ENCODE measurements at regions not wholly inside any gene's neighbourhood (a gene's known extent, or its start where the extent isn't known, plus 50 kb on each side); places are given as distances from the start of the nearest gene placed in this dataset.

GRCh38 chr7:33784000-33784399, 121.3 kb upstream of the BMPER start:
- Histone ChIP-seq H3K9me3 (ENCODE audit: control insufficient read depth, insufficient read depth, low read length) (no peaks in the 10 kb centered on the region), H3K27me3 (ENCODE audit: control insufficient read depth, insufficient read depth, low read length) (peaks cover 7% of the 10 kb centered on the region), H3K27ac (ENCODE audit: low read depth, low read length) (no peak overlapping the region), H3K4me3 (ENCODE audit: low read depth, low read length) (no peak overlapping the region)
- TF ChIP-seq CTCF (IDR thresholded peaks at IDR 0.05; ENCODE audit: low read depth, low read length), result no peak
- CTCF ChIA-PET, result no interaction called here
- POLR2A ChIA-PET, result no interaction called here
- DNase-seq (ENCODE audit: low read depth, low spot score), result no peak

GRCh38 chr7:33788531-33788930, 116.8 kb upstream of the BMPER start:
- Histone ChIP-seq H3K27me3 (ENCODE audit: control insufficient read depth, insufficient read depth, low read length) (peaks cover 5% of the 10 kb centered on the region), H3K27ac (ENCODE audit: low read depth, low read length) (no peak overlapping the region), H3K9me3 (ENCODE audit: control insufficient read depth, insufficient read depth, low read length) (no peaks in the 10 kb centered on the region), H3K4me3 (ENCODE audit: low read depth, low read length) (no peak overlapping the region)
- CTCF ChIA-PET, result no interaction called here
- DNase-seq (ENCODE audit: low read depth, low spot score), result no peak
- TF ChIP-seq CTCF (IDR thresholded peaks at IDR 0.05; ENCODE audit: low read depth, low read length), result no peak
- POLR2A ChIA-PET, result no interaction called here

- DNase-seq (ENCODE audit: low read depth, low spot score), result no peak
- POLR2A ChIA-PET, result no interaction called here
- CTCF ChIA-PET, result no interaction called here
- H3K4me3 ChIP-seq (ENCODE audit: low read depth, low read length), result no peak overlapping the region
- no peak overlapping the region for H3K27ac ChIP-seq (ENCODE audit: low read depth, low read length)
- H3K9me3 ChIP-seq (ENCODE audit: control insufficient read depth, insufficient read depth, low read length), result no peaks in the 10 kb centered on the region
- TF ChIP-seq CTCF (IDR thresholded peaks at IDR 0.05; ENCODE audit: low read depth, low read length), result no peak
- H3K27me3 ChIP-seq (ENCODE audit: control insufficient read depth, insufficient read depth, low read length), result peaks cover 5% of the 10 kb centered on the region
These were observed 115.3 kb upstream of the BMPER start for GRCh38 chr7:33789871-33790630.

- CTCF ChIA-PET, result no interaction called here
- no peak for TF ChIP-seq CTCF (IDR thresholded peaks at IDR 0.05; ENCODE audit: low read depth, low read length)
- peaks cover 5% of the 10 kb centered on the region for H3K27me3 ChIP-seq (ENCODE audit: control insufficient read depth, insufficient read depth, low read length)
- no peak overlapping the region for H3K4me3 ChIP-seq (ENCODE audit: low read depth, low read length)
- H3K27ac ChIP-seq (ENCODE audit: low read depth, low read length), result no peak overlapping the region
- DNase-seq (ENCODE audit: low read depth, low spot score), result no peak
- H3K9me3 ChIP-seq (ENCODE audit: control insufficient read depth, insufficient read depth, low read length), result no peaks in the 10 kb centered on the region
- POLR2A ChIA-PET, result no interaction called here
These were observed 114.6 kb upstream of the BMPER start for GRCh38 chr7:33790746-33791145.

- Histone ChIP-seq H3K9me3 (ENCODE audit: control insufficient read depth, insufficient read depth, low read length) (no peaks in the 10 kb centered on the region), H3K4me3 (ENCODE audit: low read depth, low read length) (no peak overlapping the region), H3K27me3 (ENCODE audit: control insufficient read depth, insufficient read depth, low read length) (peaks cover under 1% of the 10 kb centered on the region), H3K27ac (ENCODE audit: low read depth, low read length) (no peak overlapping the region)
- CTCF ChIA-PET, result no interaction called here
- DNase-seq (ENCODE audit: low read depth, low spot score), result no peak
- POLR2A ChIA-PET, result no interaction called here
- no peak for TF ChIP-seq CTCF (IDR thresholded peaks at IDR 0.05; ENCODE audit: low read depth, low read length)
These were observed 113.3 kb upstream of the BMPER start for GRCh38 chr7:33792041-33792440.

Data from AG04450 (cell line).